Osteoblast (primary cell): ENCODE measurements at regions not wholly inside any gene's neighbourhood (a gene's known extent, or its start where the extent isn't known, plus 50 kb on each side); places are given as distances from the start of the nearest gene placed in this dataset.
A peak's percentile ranks its signal among the peaks of the same experiment; 100 is the strongest.

Experiments used
- DNase-seq: peaks from one replicate; pipeline ENCODE4 v3.0.0; 2011; ENCODE audit warnings: low spot score, mixed read lengths; ENCODE audit not compliant: insufficient read length; ENCODE audit errors: missing footprints
- H2AFZ ChIP-seq: 2 replicates; pipeline ENCODE4 v1.6.0; 2011; ENCODE audit warnings: mild to moderate bottlenecking, low read length
- H3K27ac ChIP-seq: 2 replicates; pipeline ENCODE4 v1.5.1; 2011; ENCODE audit warnings: mild to moderate bottlenecking, low read depth, low read length, moderate library complexity
- H3K27me3 ChIP-seq: 2 replicates; pipeline ENCODE4 v1.6.0; 2012; ENCODE audit warnings: mild to moderate bottlenecking, control low read depth, inconsistent platforms, low read length, moderate library complexity; ENCODE audit not compliant: insufficient read depth
- H3K36me3 ChIP-seq: 2 replicates; pipeline ENCODE4 v1.5.1; 2011; ENCODE audit warnings: mild to moderate bottlenecking, low read length, control low read depth, moderate library complexity; ENCODE audit not compliant: insufficient read depth
- H3K4me1 ChIP-seq: 2 replicates; pipeline ENCODE4 v1.5.1; 2011; ENCODE audit warnings: mild to moderate bottlenecking, low read length, control low read depth, moderate library complexity; ENCODE audit not compliant: insufficient read depth
- H3K4me2 ChIP-seq: 2 replicates; pipeline ENCODE4 v1.6.0; 2011; ENCODE audit warnings: mild to moderate bottlenecking, low read length; ENCODE audit not compliant: insufficient read depth
- H3K4me3 ChIP-seq: fragments of 200-600 bp; sonication (generic); 3 replicates; pipeline ENCODE4 v1.5.1; 2012; ENCODE audit warnings: mild to moderate bottlenecking, low read length, inconsistent platforms; ENCODE audit not compliant: insufficient read depth
- H3K79me2 ChIP-seq: 2 replicates; pipeline ENCODE4 v1.6.0; 2012; ENCODE audit warnings: mild to moderate bottlenecking, low read length, control low read depth, inconsistent platforms; ENCODE audit not compliant: insufficient read depth
- H3K9me3 ChIP-seq: 2 replicates; pipeline ENCODE4 v1.5.1; 2011; ENCODE audit warnings: low read depth, low read length, control low read depth
- H4K20me1 ChIP-seq: 2 replicates; pipeline ENCODE4 v1.6.0; 2012; ENCODE audit warnings: mild to moderate bottlenecking, low read length, control low read depth; ENCODE audit not compliant: insufficient read depth
- CTCF ChIP-seq: IDR thresholded peaks from 2 replicates; pipeline ENCODE4 v1.5.1; 2011; ENCODE audit warnings: mild to moderate bottlenecking, low read depth, low read length, moderate library complexity; ENCODE audit errors: extremely low read depth

GRCh38 chr10:78165617-78166016 is 132.0 kb downstream of the RPS24 start:
- DNase-seq: no peak
- H4K20me1 ChIP-seq: no peaks in the 10 kb centered on the region
- no peak for TF ChIP-seq CTCF

GRCh38 chr10:78166261-78166660 is 132.6 kb downstream of the RPS24 start:
- no peak overlapping the region for H3K4me2 ChIP-seq
- no peak for DNase-seq
- H3K4me1 ChIP-seq: peaks cover 11% of the 10 kb centered on the region
- H3K27ac ChIP-seq: no peak overlapping the region
- H3K9me3 ChIP-seq: peaks cover 4% of the 10 kb centered on the region
- no peaks in the 10 kb centered on the region for H3K36me3 ChIP-seq
- no peaks in the 10 kb centered on the region for H3K79me2 ChIP-seq
- H3K4me3 ChIP-seq: no peak overlapping the region
- no peaks in the 10 kb centered on the region for H4K20me1 ChIP-seq
- TF ChIP-seq CTCF: no peak
- no peak overlapping the region for H2AFZ ChIP-seq
- H3K27me3 ChIP-seq: peaks cover 6% of the 10 kb centered on the region

More at GRCh38 chr10:78165617-78166016, 132.0 kb downstream of the RPS24 start:
- Histone ChIP-seq H3K4me1 (peaks cover 11% of the 10 kb centered on the region), H3K36me3 (no peaks in the 10 kb centered on the region), H3K79me2 (no peaks in the 10 kb centered on the region), H3K4me3 (no peak overlapping the region), H3K9me3 (peaks cover 4% of the 10 kb centered on the region), H2AFZ (no peak overlapping the region), H3K27ac (no peak overlapping the region), H3K4me2 (no peak overlapping the region), H3K27me3 (peaks cover 6% of the 10 kb centered on the region)

- Histone ChIP-seq H4K20me1 (no peaks in the 10 kb centered on the region), H3K36me3 (no peaks in the 10 kb centered on the region), H3K27me3 (peaks cover 4% of the 10 kb centered on the region), H3K4me3 (no peak overlapping the region), H3K79me2 (no peaks in the 10 kb centered on the region), H3K27ac (no peak overlapping the region), H3K4me1 (peaks cover 15% of the 10 kb centered on the region), H2AFZ (no peak overlapping the region), H3K4me2 (no peak overlapping the region), H3K9me3 (no peaks in the 10 kb centered on the region)
- TF ChIP-seq CTCF: no peak
- no peak for DNase-seq
These were observed 135.6 kb downstream of the RPS24 start for GRCh38 chr10:78169214-78169613.

GRCh38 chr10:78170026-78170475 is 136.4 kb downstream of the RPS24 start:
- no peak for TF ChIP-seq CTCF
- no peaks in the 10 kb centered on the region for H3K36me3 ChIP-seq
- no peaks in the 10 kb centered on the region for H3K9me3 ChIP-seq
- peak overlapping the region; percentile 57 for H2AFZ ChIP-seq
- no peak overlapping the region for H3K4me2 ChIP-seq
- H3K27me3 ChIP-seq: peaks cover under 1% of the 10 kb centered on the region
- peaks cover 15% of the 10 kb centered on the region for H3K4me1 ChIP-seq
- peak; percentile 85 for DNase-seq
- H3K79me2 ChIP-seq: no peaks in the 10 kb centered on the region
- H3K27ac ChIP-seq: no peak overlapping the region
- no peak overlapping the region for H3K4me3 ChIP-seq
- no peaks in the 10 kb centered on the region for H4K20me1 ChIP-seq
